PFSK-1 (cell line): ENCODE measurements at regions not wholly inside any gene's neighbourhood (a gene's known extent, or its start where the extent isn't known, plus 50 kb on each side); places are given as distances from the start of the nearest gene placed in this dataset.

Experiments used
- FOXP2 ChIP-seq: optimal IDR thresholded peaks from 2 replicates; pipeline ENCODE3; 2011; ENCODE audit warnings: borderline replicate concordance, control low read depth, inconsistent platforms; ENCODE audit not compliant: insufficient read depth; ENCODE audit errors: extremely low read length, extremely low read depth
- POLR2AphosphoS5 ChIP-seq: IDR thresholded peaks from 2 replicates; pipeline ENCODE4 v1.6.1; 2012; ENCODE audit warnings: low read depth, mild to moderate bottlenecking, control low read depth, low read length, moderate library complexity
- SIN3A ChIP-seq: IDR thresholded peaks from 2 replicates; pipeline ENCODE4 v1.6.1; 2012; ENCODE audit warnings: mild to moderate bottlenecking, low read length, moderate library complexity, borderline replicate concordance; ENCODE audit not compliant: insufficient read depth
- TAF1 ChIP-seq: IDR thresholded peaks from 2 replicates; pipeline ENCODE4 v1.6.1; 2012; ENCODE audit warnings: low read length, control low read depth, borderline replicate concordance; ENCODE audit not compliant: insufficient read depth
- TF ChIP-seq, protein P1 (sequence below), 2 experiments: IDR thresholded peaks; 2 replicates each; pipeline versions ENCODE4 v1.6.1 to v1.8.0; 2011 to 2012; ENCODE audit warnings: low read depth in 2 of 2, low read length in 2 of 2, control low read depth in 1 of 2, inconsistent platforms in 1 of 2, mild to moderate bottlenecking in 1 of 2, moderate library complexity in 1 of 2; ENCODE audit not compliant: insufficient read depth in 1 of 2

GRCh38 chrX:46216406-46216805 is 328.8 kb downstream of the ZNF674 start:
- TF ChIP-seq TAF1 = no peak
- no peak for TF ChIP-seq FOXP2
- no peak for TF ChIP-seq SIN3A
- TF ChIP-seq POLR2AphosphoS5 = no peak
- TF ChIP-seq, protein P1, sequence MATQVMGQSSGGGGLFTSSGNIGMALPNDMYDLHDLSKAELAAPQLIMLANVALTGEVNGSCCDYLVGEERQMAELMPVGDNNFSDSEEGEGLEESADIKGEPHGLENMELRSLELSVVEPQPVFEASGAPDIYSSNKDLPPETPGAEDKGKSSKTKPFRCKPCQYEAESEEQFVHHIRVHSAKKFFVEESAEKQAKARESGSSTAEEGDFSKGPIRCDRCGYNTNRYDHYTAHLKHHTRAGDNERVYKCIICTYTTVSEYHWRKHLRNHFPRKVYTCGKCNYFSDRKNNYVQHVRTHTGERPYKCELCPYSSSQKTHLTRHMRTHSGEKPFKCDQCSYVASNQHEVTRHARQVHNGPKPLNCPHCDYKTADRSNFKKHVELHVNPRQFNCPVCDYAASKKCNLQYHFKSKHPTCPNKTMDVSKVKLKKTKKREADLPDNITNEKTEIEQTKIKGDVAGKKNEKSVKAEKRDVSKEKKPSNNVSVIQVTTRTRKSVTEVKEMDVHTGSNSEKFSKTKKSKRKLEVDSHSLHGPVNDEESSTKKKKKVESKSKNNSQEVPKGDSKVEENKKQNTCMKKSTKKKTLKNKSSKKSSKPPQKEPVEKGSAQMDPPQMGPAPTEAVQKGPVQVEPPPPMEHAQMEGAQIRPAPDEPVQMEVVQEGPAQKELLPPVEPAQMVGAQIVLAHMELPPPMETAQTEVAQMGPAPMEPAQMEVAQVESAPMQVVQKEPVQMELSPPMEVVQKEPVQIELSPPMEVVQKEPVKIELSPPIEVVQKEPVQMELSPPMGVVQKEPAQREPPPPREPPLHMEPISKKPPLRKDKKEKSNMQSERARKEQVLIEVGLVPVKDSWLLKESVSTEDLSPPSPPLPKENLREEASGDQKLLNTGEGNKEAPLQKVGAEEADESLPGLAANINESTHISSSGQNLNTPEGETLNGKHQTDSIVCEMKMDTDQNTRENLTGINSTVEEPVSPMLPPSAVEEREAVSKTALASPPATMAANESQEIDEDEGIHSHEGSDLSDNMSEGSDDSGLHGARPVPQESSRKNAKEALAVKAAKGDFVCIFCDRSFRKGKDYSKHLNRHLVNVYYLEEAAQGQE (IDR thresholded peaks at IDR 0.05; ENCODE audit: insufficient read depth in 1 of 2, low read depth in 2 of 2, low read length in 2 of 2) = no peak

DNA sequence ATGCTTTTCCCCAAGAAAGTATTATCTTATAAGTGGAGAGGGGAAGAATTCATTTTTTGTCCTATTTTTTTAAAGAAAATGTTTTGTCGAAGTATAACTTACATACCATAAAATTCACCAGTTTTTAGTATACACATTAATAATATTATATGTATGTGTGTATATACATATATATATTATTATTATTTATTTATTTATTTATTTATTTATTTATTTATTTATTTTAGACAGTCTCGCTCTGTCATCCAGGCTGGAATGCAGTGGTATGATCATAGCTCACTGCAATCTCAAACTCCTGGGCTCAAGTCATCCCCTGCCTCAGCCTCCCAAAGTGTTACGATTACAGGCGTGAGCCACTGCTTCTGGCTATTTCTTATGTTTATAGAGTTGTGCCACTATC is 334.1 kb downstream of the ZNF674 start:
- no peak for TF ChIP-seq SIN3A
- TF ChIP-seq, protein P1 (IDR thresholded peaks at IDR 0.05; ENCODE audit: insufficient read depth in 1 of 2, low read depth in 2 of 2, low read length in 2 of 2) = no peak
- no peak for TF ChIP-seq TAF1
- TF ChIP-seq FOXP2 = no peak

DNA sequence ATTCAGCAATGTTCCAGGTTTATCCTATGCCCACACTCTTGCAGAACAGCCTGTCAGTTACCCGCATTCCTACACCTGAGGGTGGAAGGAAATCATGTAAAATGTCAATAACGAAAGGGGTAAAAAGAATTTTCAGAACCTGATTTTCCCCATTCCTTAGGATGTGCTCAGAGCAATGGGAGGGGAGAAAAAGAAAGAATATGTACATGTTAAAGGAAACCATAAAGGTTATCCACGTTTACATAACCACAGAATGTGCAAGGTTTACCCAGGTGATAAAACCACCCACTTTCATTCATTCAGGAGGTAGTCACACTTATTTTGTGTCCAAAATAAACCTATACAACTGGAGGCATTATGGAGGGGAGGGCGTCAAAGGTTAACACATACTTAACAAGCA is 335.5 kb downstream of the ZNF674 start:
- TF ChIP-seq SIN3A (no peak), POLR2AphosphoS5 (no peak), FOXP2 (no peak), TAF1 (no peak)
- TF ChIP-seq, protein P1 (IDR thresholded peaks at IDR 0.05; ENCODE audit: insufficient read depth in 1 of 2, low read depth in 2 of 2, low read length in 2 of 2) = no peak

GRCh38 chrX:46209037-46209436 is 336.2 kb downstream of the ZNF674 start:
- TF ChIP-seq FOXP2 = no peak
- TF ChIP-seq TAF1 = no peak
- TF ChIP-seq, protein P1 (IDR thresholded peaks at IDR 0.05; ENCODE audit: insufficient read depth in 1 of 2, low read depth in 2 of 2, low read length in 2 of 2) = no peak
- no peak for TF ChIP-seq SIN3A
- TF ChIP-seq POLR2AphosphoS5 = no peak

DNA sequence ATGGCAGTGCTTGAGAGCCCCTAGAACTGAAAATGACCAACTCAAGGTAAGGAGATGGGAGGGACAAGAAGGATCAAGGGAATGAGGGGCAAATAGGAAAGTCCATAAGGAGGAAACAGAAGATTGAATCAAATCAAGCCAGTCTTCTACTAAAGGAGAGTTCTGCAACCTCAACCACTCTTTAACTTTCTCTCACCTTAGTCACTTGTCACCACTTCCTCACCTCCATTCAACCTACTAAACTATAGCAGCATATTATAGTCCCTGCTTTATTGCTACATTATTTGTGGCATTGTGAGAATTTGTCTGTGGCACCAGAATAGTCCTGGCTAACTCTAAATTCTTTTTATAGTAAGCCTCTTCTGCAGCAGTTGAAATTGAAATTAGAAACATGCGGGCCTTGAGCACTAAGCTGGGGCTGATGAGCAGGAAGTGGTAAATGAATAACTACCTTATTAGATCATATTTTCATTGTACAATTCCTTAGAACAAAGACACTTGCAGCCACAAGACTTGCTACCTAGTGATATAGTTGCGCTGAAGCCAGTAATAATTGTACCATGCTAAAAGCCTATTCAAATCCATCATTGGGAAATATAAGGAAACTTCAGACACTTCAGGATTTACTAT is 336.9 kb downstream of the ZNF674 start:
- TF ChIP-seq POLR2AphosphoS5 = no peak
- TF ChIP-seq, protein P1 (IDR thresholded peaks at IDR 0.05; ENCODE audit: insufficient read depth in 1 of 2, low read depth in 2 of 2, low read length in 2 of 2) = no peak
- TF ChIP-seq FOXP2 = no peak
- no peak for TF ChIP-seq SIN3A
- TF ChIP-seq TAF1 = no peak
